Transverse colon (tissue), 4 donors: ENCODE measurements at regions not wholly inside any gene's neighbourhood (a gene's known extent, or its start where the extent isn't known, plus 50 kb on each side); places are given as distances from the start of the nearest gene placed in this dataset.

Experiments
- DNase-seq: peaks from one replicate; pipeline ENCODE4 v3.0.0-alpha.2; 2019
- H3K27ac ChIP-seq, 4 donors: fragments of 200-600 bp; sonication (generic); 2 replicates each; pipeline ENCODE4 v1.5.1; 2016 to 2018; ENCODE audit warnings: inconsistent platforms in 4 of 4
- H3K27me3 ChIP-seq: fragments of 200-600 bp; sonication (generic); 2 replicates; pipeline ENCODE4 v1.5.1; 2017; ENCODE audit warnings: inconsistent platforms
- H3K36me3 ChIP-seq, 4 donors: fragments of 200-600 bp; sonication (generic); 2 replicates each; pipeline ENCODE4 v1.5.1; 2017 to 2019; ENCODE audit warnings: inconsistent platforms in 4 of 4
- H3K4me1 ChIP-seq, 4 donors: fragments of 200-600 bp; sonication (generic); 2 replicates each; pipeline ENCODE4 v1.5.1; 2017 to 2020; ENCODE audit warnings: inconsistent platforms in 4 of 4
- H3K4me3 ChIP-seq, 4 donors: fragments of 200-600 bp; sonication (generic); 1 replicate in 1 of 4; 2 replicates in 3 of 4; pipeline versions ENCODE4 v1.5.1 to v1.6.1; 2017 to 2019; ENCODE audit warnings: inconsistent platforms in 4 of 4
- H3K9me3 ChIP-seq, 2 donors: fragments of 200-600 bp; sonication (generic); 2 replicates each; pipeline ENCODE4 v1.5.1; 2017 to 2019; ENCODE audit warnings: inconsistent platforms in 2 of 2
- CTCF ChIP-seq, 5 experiments: fragments of 200-600 bp in 3 of 5; fragments of 450-650 bp in 2 of 5; sonication (generic) in 3 of 5; IDR thresholded peaks; 1 replicate in 2 of 5; 2 replicates in 3 of 5; pipeline ENCODE4 v1.5.1; 2016 to 2017; ENCODE audit warnings: antibody characterized with exemption in 5 of 5, inconsistent platforms in 3 of 5, mild to moderate bottlenecking in 2 of 5, moderate library complexity in 1 of 5
- EP300 ChIP-seq: sonication (generic); formaldehyde crosslinking; IDR thresholded peaks from one replicate; pipeline ENCODE4 v1.6.1; 2017; ENCODE audit warnings: antibody characterized with exemption, low read depth
- POLR2A ChIP-seq: fragments of 450-650 bp; IDR thresholded peaks from one replicate; pipeline ENCODE4 v1.6.1; 2016; ENCODE audit warnings: antibody characterized with exemption, mild to moderate bottlenecking, moderate library complexity
- POLR2AphosphoS5 ChIP-seq, 3 donors: sonication (generic); formaldehyde crosslinking; IDR thresholded peaks; one replicate each; pipeline ENCODE4 v1.6.1; 2016; ENCODE audit warnings: antibody characterized with exemption in 3 of 3
- WGBS, 2 donors: methylation state at CpG; one replicate each; pipeline ENCODE4 v1.1.5; 2018; ENCODE audit warnings: low coverage in 1 of 2; 5-methylcytosine and 5-hydroxymethylcytosine counted together
- in situ Hi-C, 4 donors: fragments of 200-750 bp; cut with MboI; loops; one replicate each; pipeline versions ENCODE4 v1.15.0 to v1.15.1; 2017; ENCODE audit warnings: low sequenced_read_pairs in 3 of 4, low pct_ligation_motif_present in 1 of 4, low pct_unique_long_range_greater_than_20kb in 1 of 4
- intact Hi-C: fragments of 100-400 bp; cut with DNase I; formaldehyde crosslinking; loops from one replicate; pipeline ENCODE4 v1.15.1; 2023; ENCODE audit warnings: low total_unique reads

GRCh38 chr13:111429064-111429558 lies 108.7 kb downstream of the TEX29 start:
- Histone ChIP-seq H3K9me3 (no peaks in the 10 kb centered on the region), H3K4me3 (no peak overlapping the region), H3K27me3 (peaks cover 5% of the 10 kb centered on the region), H3K27ac (no peak overlapping the region), H3K4me1 (no peaks in the 10 kb centered on the region), H3K36me3 (no peaks in the 10 kb centered on the region)
- in situ Hi-C loops = no loop called here
- DNase-seq = peak; percentile 43
- TF ChIP-seq CTCF (IDR thresholded peaks at IDR 0.05) (peak; percentile 44 to 58 (median 50)), EP300 (no peak)
- WGBS, 2 donors = 16% methylated on average over 12 of the region's 12 CpGs; no CpG with 5 or more reads in 1 of the 2 donors
- intact Hi-C loops = no loop called here

GRCh38 chr13:111431206-111431605 lies 110.8 kb downstream of the TEX29 start:
- intact Hi-C loops = no loop called here
- in situ Hi-C loops = no loop called here
- H3K36me3 ChIP-seq = no peaks in the 10 kb centered on the region
- H3K4me1 ChIP-seq = no peaks in the 10 kb centered on the region
- no peak overlapping the region for H3K4me3 ChIP-seq
- 38 to 43% methylated on average over 2 to 3 of the region's 3 CpGs for WGBS, 2 donors
- no peak for TF ChIP-seq EP300
- no peak for TF ChIP-seq CTCF (IDR thresholded peaks at IDR 0.05)
- no peak for TF ChIP-seq POLR2AphosphoS5 (IDR thresholded peaks at IDR 0.05)
- TF ChIP-seq POLR2A = no peak
- no peak for DNase-seq
- peaks cover 5% of the 10 kb centered on the region for H3K27me3 ChIP-seq
- H3K9me3 ChIP-seq = no peaks in the 10 kb centered on the region
- no peak overlapping the region for H3K27ac ChIP-seq

- intact Hi-C loops (no loop called here), in situ Hi-C loops (no loop called here)
- Histone ChIP-seq H3K4me3 (no peak overlapping the region), H3K9me3 (no peaks in the 10 kb centered on the region), H3K27ac (no peak overlapping the region), H3K27me3 (peaks cover under 1% of the 10 kb centered on the region), H3K36me3 (no peaks in the 10 kb centered on the region), H3K4me1 (no peaks in the 10 kb centered on the region)
- TF ChIP-seq CTCF (IDR thresholded peaks at IDR 0.05) = no peak
- no peak for TF ChIP-seq POLR2A
- TF ChIP-seq POLR2AphosphoS5 (IDR thresholded peaks at IDR 0.05) = no peak
- TF ChIP-seq EP300 = no peak
- no peak for DNase-seq
- 48 to 80% methylated on average over 3 of the region's 3 CpGs for whole genome bisulfite sequencing, 2 donors
These were observed 114.2 kb downstream of the TEX29 start for GRCh38 chr13:111434578-111435159.

- no peak overlapping the region for H3K4me3 ChIP-seq
- no peaks in the 10 kb centered on the region for H3K9me3 ChIP-seq
- intact Hi-C loops (no loop called here), in situ Hi-C loops (no loop called here)
- 81% methylated on average over 11 of the region's 11 CpGs; no CpG with 5 or more reads in 1 of the 2 donors for WGBS, 2 donors
- no peaks in the 10 kb centered on the region for H3K36me3 ChIP-seq
- no peaks in the 10 kb centered on the region for H3K4me1 ChIP-seq
- H3K27ac ChIP-seq = no peak overlapping the region
- H3K27me3 ChIP-seq = no peaks in the 10 kb centered on the region
- DNase-seq = no peak
- TF ChIP-seq CTCF (IDR thresholded peaks at IDR 0.05) (no peak), POLR2A (no peak)
These were observed 116.0 kb downstream of the TEX29 start for GRCh38 chr13:111436446-111436845.
